22Rv1 (cell line): ENCODE measurements at regions not wholly inside any gene's neighbourhood (a gene's known extent, or its start where the extent isn't known, plus 50 kb on each side); places are given as distances from the start of the nearest gene placed in this dataset.
"Not testable (repeated sequence)": the region's sequence is repeated elsewhere in the genome, so short reads cannot be mapped to it uniquely, and the experiment has no call there.

Source experiments
- CTCF ChIP-seq: fragments of 450-650 bp; IDR thresholded peaks from 2 replicates; pipeline ENCODE4 v1.5.1; 2017; ENCODE audit warnings: mild to moderate bottlenecking
- ZFX ChIP-seq: fragments of 450-650 bp; IDR thresholded peaks from 2 replicates; pipeline ENCODE4 v1.6.1; 2017; ENCODE audit warnings: antibody characterized with exemption, borderline replicate concordance

- not testable (repeated sequence) for TF ChIP-seq CTCF, ZFX
Measured at GRCh38 chr1:120600442-120601041, 123.2 kb upstream of the NBPF26 start.
